ENCODE measurements at regions not wholly inside any gene's neighbourhood (a gene's known extent, or its start where the extent isn't known, plus 50 kb on each side); places are given as distances from the start of the nearest gene placed in this dataset.

- Histone ChIP-seq H3K4me1 (no peaks in the 10 kb centered on the region), H3K4me3 (no peak overlapping the region), H3K9me3 (no peaks in the 10 kb centered on the region), H3K27ac (no peak overlapping the region), H3K36me3 (ENCODE audit: insufficient read depth in 1 of 2, low read depth in 1 of 2) (no peaks in the 10 kb centered on the region), H3K27me3 (ENCODE audit: insufficient read depth in 3 of 3, low read length in 2 of 3) (no peaks in the 10 kb centered on the region)
- no peak for ATAC-seq
- WGBS, 3 donors, result 62 to 71% (median 69%) methylated on average over 15 of the region's 15 CpGs
- intact Hi-C loops (cut with DNase I), result no loop called here
- no peak for TF ChIP-seq CTCF (IDR thresholded peaks at IDR 0.05)
- no peak for DNase-seq
Measured at GRCh38 chr16:54577651-54578128, 291.1 kb upstream of the IRX3 start.

GRCh38 chr16:54576785-54577184 lies 290.2 kb upstream of the IRX3 start:
- DNase-seq (no peak), ATAC-seq (no peak)
- intact Hi-C loops (cut with DNase I), result no loop called here
- Histone ChIP-seq H3K27ac (no peak overlapping the region), H3K9me3 (no peaks in the 10 kb centered on the region), H3K4me3 (no peak overlapping the region), H3K36me3 (ENCODE audit: insufficient read depth in 1 of 2, low read depth in 1 of 2) (no peaks in the 10 kb centered on the region), H3K27me3 (ENCODE audit: insufficient read depth in 3 of 3, low read length in 2 of 3) (no peaks in the 10 kb centered on the region), H3K4me1 (no peaks in the 10 kb centered on the region)
- WGBS, 3 donors, result 78 to 81% (median 79%) methylated on average over 4 of the region's 4 CpGs
- no peak for TF ChIP-seq CTCF (IDR thresholded peaks at IDR 0.05)

GRCh38 chr16:54568906-54569807 lies 282.6 kb upstream of the IRX3 start:
- WGBS, 3 donors, result 39 to 44% (median 43%) methylated on average over 9 of the region's 9 CpGs
- H3K36me3 ChIP-seq (ENCODE audit: insufficient read depth in 1 of 2, low read depth in 1 of 2), result no peaks in the 10 kb centered on the region
- ATAC-seq (peak in 2 of 4 donors; percentile 17 to 66), DNase-seq (no peak)
- no peaks in the 10 kb centered on the region for H3K9me3 ChIP-seq
- no peak overlapping the region for H3K27ac ChIP-seq
- H3K27me3 ChIP-seq (ENCODE audit: insufficient read depth in 3 of 3, low read length in 2 of 3), result no peaks in the 10 kb centered on the region
- no peaks in the 10 kb centered on the region for H3K4me1 ChIP-seq
- intact Hi-C loops (cut with DNase I), result no loop called here
- no peak overlapping the region for H3K4me3 ChIP-seq
- TF ChIP-seq CTCF (IDR thresholded peaks at IDR 0.05), result no peak

GRCh38 chr16:54564841-54565240 lies 278.3 kb upstream of the IRX3 start:
- no peaks in the 10 kb centered on the region for H3K9me3 ChIP-seq
- intact Hi-C loops (cut with DNase I), result no loop called here
- no peak for ATAC-seq
- TF ChIP-seq CTCF (IDR thresholded peaks at IDR 0.05), result no peak
- 78 to 83% (median 83%) methylated on average over 4 of the region's 4 CpGs for WGBS, 3 donors
- no peak for DNase-seq
- peaks cover 0 to 10% (median 0%) of the 10 kb centered on the region in 3 donors for H3K27me3 ChIP-seq (ENCODE audit: insufficient read depth in 3 of 3, low read length in 2 of 3)
- no peaks in the 10 kb centered on the region for H3K36me3 ChIP-seq (ENCODE audit: insufficient read depth in 1 of 2, low read depth in 1 of 2)
- no peak overlapping the region for H3K27ac ChIP-seq
- no peaks in the 10 kb centered on the region for H3K4me1 ChIP-seq
- no peak overlapping the region for H3K4me3 ChIP-seq

Data from psoas muscle (tissue), 7 donors.